Activated CD4-positive, alpha-beta T cell treated with anti-CD3 and anti-CD28 coated beads, Interleukin-2, amount 10 ng/mL, durations not matched to agents 24 days and 14 days (primary cell): ENCODE measurements at regions not wholly inside any gene's neighbourhood (a gene's known extent, or its start where the extent isn't known, plus 50 kb on each side); places are given as distances from the start of the nearest gene placed in this dataset.
"Not testable (repeated sequence)": the region's sequence is repeated elsewhere in the genome, so short reads cannot be mapped to it uniquely, and the experiment has no call there.

Experiments used
- DNase-seq: peaks from one replicate; pipeline ENCODE4 v3.0.0; 2022
- H3K27ac Mint-ChIP-seq: one replicate; pipeline ENCODE4 v1.8.0; 2022; ENCODE audit warnings: mild to moderate bottlenecking, mixed read lengths
- H3K27me3 Mint-ChIP-seq: one replicate; pipeline ENCODE4 v1.8.0; 2022; ENCODE audit warnings: mixed read lengths
- H3K36me3 Mint-ChIP-seq: one replicate; pipeline ENCODE4 v1.8.0; 2022; ENCODE audit warnings: low read depth, mild to moderate bottlenecking, mixed read lengths
- H3K4me1 Mint-ChIP-seq: one replicate; pipeline ENCODE4 v1.8.0; 2021; ENCODE audit warnings: mixed read lengths
- H3K4me3 Mint-ChIP-seq: one replicate; pipeline ENCODE4 v1.8.0; 2022; ENCODE audit warnings: mild to moderate bottlenecking, moderate library complexity, mixed read lengths
- H3K9me3 Mint-ChIP-seq: one replicate; pipeline ENCODE4 v1.8.0; 2021; ENCODE audit warnings: mixed read lengths
- intact Hi-C: fragments of 100-400 bp; cut with micrococcal nuclease; formaldehyde crosslinking; loops from one replicate; pipeline ENCODE4 v1.15.1; 2023

DNA sequence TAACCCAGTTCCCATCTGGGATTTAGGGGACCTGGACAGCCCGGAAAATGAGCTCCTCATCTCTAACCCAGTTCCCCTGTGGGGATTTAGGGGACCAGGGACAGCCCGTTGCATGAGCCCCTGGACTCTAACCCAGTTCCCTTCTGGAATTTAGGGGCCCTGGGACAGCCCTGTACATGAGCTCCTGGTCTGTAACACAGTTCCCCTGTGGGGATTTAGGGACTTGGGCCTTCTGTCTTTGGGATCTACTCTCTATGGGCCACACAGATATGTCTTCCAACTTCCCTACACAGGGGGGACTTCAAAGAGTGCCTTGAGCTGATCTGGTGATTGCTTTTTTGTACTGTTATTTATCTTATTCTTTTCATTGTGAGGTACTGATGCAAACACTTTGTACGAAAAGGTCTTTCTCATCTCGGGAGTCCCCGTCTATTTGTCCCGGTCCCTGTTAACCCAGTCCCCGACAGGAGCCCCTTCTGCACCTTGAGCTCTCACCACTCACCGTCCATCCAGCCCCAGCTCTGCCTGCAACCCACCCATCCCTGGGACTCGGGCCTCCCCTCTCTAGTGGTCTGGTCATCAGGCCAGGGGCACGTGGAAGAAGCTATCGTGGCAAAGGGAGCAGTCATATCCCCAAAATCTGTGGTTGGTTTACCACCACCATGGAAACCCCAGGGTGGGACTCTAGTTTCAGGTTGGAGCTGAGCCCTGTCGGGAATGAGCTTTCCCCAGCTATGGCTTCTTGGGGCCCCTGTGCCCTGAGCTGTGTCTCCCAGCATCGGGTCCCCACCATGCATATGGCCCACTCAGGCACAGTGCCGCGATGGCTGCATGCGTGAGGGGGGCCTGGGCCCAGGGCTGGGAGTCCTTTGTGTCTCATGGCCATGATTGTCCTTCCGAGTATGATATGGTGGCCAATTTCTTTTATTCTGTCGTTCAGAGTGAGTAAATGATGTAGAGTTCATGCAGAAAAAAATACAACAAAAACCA, 270.4 kb upstream of the PLCXD1 start:
- H3K36me3 Mint-ChIP-seq, DNase-seq, H3K9me3 Mint-ChIP-seq, H3K27me3 Mint-ChIP-seq, intact Hi-C loops, H3K4me1 Mint-ChIP-seq, H3K27ac Mint-ChIP-seq, H3K4me3 Mint-ChIP-seq: not testable (repeated sequence)

DNA sequence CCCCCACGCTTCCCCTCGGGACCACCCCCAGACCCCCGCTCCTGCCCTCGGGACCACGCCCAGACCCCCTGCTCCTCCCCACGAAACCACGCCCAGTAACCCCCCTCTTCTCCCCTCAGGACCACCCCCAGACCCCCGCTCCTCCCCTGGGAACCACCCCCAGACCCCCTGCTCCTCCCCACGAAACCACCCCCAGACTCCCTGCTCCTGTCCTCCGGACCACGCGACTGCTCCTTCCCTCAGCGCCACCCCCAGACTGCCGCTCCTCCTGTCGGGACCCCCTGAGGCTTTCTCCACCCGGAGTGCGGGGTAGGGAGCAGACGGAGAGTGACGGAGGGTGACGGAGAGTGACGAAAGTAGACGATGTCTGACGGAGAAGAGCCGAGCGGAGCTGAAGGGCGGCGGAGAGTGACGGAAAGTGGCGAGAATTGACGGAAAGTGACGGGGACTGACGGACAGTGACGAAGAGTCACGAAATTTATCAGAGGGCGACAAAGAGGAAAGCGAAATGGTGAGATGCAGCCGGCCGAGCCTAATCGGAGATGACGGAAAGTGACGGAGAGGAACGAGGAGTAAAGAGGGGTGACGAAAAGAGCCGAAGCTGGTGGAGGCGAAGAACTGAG, 267.2 kb upstream of the PLCXD1 start:
- H3K27ac Mint-ChIP-seq, H3K4me1 Mint-ChIP-seq, H3K27me3 Mint-ChIP-seq, H3K36me3 Mint-ChIP-seq, H3K4me3 Mint-ChIP-seq, H3K9me3 Mint-ChIP-seq, intact Hi-C loops, DNase-seq: not testable (repeated sequence)

GRCh38 chrX:14452-14851, 266.7 kb upstream of the PLCXD1 start:
- H3K36me3 Mint-ChIP-seq, H3K9me3 Mint-ChIP-seq, H3K4me3 Mint-ChIP-seq, H3K4me1 Mint-ChIP-seq, H3K27me3 Mint-ChIP-seq, intact Hi-C loops, H3K27ac Mint-ChIP-seq: not testable (repeated sequence)
- peak; percentile 50 for DNase-seq

DNA sequence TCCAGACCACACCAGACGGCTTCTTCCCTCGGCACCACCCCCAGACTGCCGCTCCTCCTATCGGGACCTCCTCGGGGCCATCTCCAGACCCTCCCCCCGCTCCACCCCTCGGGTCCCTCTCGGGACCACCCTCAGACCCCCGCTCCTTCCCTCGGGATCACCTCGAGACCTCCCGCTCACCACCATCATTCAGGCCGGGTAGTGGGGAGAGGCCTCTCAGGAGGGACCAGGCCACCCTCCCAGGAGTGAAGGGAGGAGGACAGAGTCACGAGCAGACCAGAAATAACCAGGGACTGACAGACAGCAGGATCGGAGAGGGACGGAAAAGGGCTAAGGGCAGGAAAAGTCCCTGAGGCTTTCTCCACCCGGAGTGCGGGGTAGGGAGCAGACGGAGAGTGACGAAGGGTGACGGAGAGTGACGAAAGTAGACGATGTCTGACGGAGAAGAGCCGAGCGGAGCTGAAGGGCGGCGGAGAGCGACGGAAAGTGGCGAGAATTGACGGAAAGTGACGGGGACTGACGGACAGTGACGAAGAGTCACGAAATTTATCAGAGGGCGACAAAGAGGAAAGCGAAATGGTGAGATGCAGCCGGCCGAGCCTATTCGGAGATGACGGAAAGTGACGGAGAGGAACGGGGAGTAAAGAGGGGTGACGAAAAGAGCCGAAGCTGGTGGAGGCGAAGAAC, 262.3 kb upstream of the PLCXD1 start:
- H3K27me3 Mint-ChIP-seq, H3K4me1 Mint-ChIP-seq, H3K9me3 Mint-ChIP-seq, H3K36me3 Mint-ChIP-seq, H3K27ac Mint-ChIP-seq, intact Hi-C loops: not testable (repeated sequence)
- peak overlapping the region; percentile 39 for H3K4me3 Mint-ChIP-seq
- DNase-seq = peak; percentile 90

- H3K9me3 Mint-ChIP-seq, H3K36me3 Mint-ChIP-seq, H3K27ac Mint-ChIP-seq, H3K27me3 Mint-ChIP-seq, H3K4me1 Mint-ChIP-seq, intact Hi-C loops, H3K4me3 Mint-ChIP-seq: not testable (repeated sequence)
- DNase-seq = peak; percentile 58
Observed at GRCh38 chrX:19455-19827, 261.7 kb upstream of the PLCXD1 start.

DNA sequence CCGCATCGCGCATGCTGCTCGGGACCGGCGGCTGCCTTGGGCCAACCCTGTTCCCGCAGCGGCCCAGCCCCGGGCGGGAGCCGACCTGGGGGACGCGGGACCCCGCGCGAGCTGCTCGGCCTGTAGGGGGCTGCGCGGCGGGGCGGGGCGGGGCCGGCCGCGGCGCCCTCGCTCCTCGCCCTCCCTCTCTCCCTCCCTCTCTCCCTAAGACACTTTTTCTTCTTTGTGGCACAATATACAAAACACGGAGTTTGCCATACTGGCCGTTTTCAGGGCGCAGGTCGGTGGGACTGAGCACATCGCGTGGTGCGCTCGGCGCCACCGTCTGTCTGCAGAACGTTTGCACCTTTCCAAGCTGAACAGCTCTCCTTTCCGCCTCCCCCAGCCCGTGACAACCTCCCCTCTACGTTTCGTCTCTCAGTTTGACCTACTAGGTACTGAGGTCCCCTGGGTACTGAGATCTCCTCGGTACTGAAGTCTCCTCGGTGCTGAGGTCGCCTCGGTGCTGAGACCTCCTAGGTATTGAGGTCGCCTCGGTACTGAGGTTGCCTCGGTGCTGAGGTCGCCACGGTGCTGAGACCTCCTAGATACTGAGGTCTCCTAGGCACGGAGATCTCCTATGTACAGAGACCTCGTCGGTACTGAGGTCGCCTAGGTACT, 261.1 kb upstream of the PLCXD1 start:
- no peaks in the 10 kb centered on the region for H3K9me3 Mint-ChIP-seq
- intact Hi-C loops = no loop called here
- H3K4me3 Mint-ChIP-seq = peak overlapping the region; percentile 87
- peak overlapping the region; percentile 94 for H3K27ac Mint-ChIP-seq
- H3K36me3 Mint-ChIP-seq = no peaks in the 10 kb centered on the region
- H3K27me3 Mint-ChIP-seq = peaks cover 3% of the 10 kb centered on the region
- peaks cover 3% of the 10 kb centered on the region for H3K4me1 Mint-ChIP-seq
- peak; percentile 67 for DNase-seq

GRCh38 chrX:24139-24538, 257.0 kb upstream of the PLCXD1 start:
- H3K27me3 Mint-ChIP-seq, H3K36me3 Mint-ChIP-seq, DNase-seq, H3K27ac Mint-ChIP-seq, intact Hi-C loops, H3K9me3 Mint-ChIP-seq, H3K4me3 Mint-ChIP-seq, H3K4me1 Mint-ChIP-seq: not testable (repeated sequence)
